PFSK-1 (cell line): ENCODE measurements at regions not wholly inside any gene's neighbourhood (a gene's known extent, or its start where the extent isn't known, plus 50 kb on each side); places are given as distances from the start of the nearest gene placed in this dataset.

Experiments used
- FOXP2 ChIP-seq: optimal IDR thresholded peaks from 2 replicates; pipeline ENCODE3; 2011; ENCODE audit warnings: borderline replicate concordance, control low read depth, inconsistent platforms; ENCODE audit not compliant: insufficient read depth; ENCODE audit errors: extremely low read length, extremely low read depth
- POLR2AphosphoS5 ChIP-seq: IDR thresholded peaks from 2 replicates; pipeline ENCODE4 v1.6.1; 2012; ENCODE audit warnings: low read depth, mild to moderate bottlenecking, control low read depth, low read length, moderate library complexity
- SIN3A ChIP-seq: IDR thresholded peaks from 2 replicates; pipeline ENCODE4 v1.6.1; 2012; ENCODE audit warnings: mild to moderate bottlenecking, low read length, moderate library complexity, borderline replicate concordance; ENCODE audit not compliant: insufficient read depth
- TAF1 ChIP-seq: IDR thresholded peaks from 2 replicates; pipeline ENCODE4 v1.6.1; 2012; ENCODE audit warnings: low read length, control low read depth, borderline replicate concordance; ENCODE audit not compliant: insufficient read depth
- TF ChIP-seq, protein P1 (sequence below), 2 experiments: IDR thresholded peaks; 2 replicates each; pipeline versions ENCODE4 v1.6.1 to v1.8.0; 2011 to 2012; ENCODE audit warnings: low read depth in 2 of 2, low read length in 2 of 2, control low read depth in 1 of 2, inconsistent platforms in 1 of 2, mild to moderate bottlenecking in 1 of 2, moderate library complexity in 1 of 2; ENCODE audit not compliant: insufficient read depth in 1 of 2

DNA sequence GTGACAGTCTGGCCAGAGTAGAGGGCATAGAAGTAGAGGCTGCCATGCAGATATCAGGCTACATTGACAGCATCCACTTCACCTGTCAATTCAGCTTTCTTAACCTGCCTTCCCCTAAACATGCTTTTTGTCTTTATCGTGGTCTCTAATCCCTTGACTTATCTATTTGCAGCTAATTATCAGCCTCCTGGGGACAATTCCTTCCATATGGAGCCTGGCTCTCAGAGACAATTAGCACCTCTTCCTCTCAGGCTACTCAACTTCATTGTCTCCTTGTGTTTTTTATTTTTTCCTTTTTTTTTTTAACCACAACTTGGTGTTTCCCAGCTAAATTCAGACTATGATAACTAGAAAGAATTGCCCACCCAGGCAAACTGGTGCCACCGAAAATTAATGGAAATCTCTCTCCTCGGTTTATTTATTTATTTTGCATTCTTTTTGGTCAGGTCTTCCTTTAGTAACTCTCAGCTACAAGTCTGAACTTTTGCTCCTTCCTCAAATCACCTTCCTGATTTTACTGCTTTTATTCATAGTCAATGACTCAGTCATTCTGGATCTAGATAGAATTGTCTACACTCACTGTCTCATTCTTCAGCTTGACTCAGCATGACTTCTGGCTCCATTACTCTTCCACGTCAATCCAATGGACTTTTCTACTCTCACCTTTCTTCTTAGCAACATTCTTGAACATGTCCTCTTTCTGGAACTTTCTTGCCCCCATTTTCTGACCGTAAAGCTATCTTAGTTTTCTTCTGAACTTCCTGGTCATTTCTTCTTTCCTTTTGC is 63.0 kb upstream of the BASP1 start:
- TF ChIP-seq POLR2AphosphoS5 = no peak
- no peak for TF ChIP-seq TAF1
- no peak for TF ChIP-seq FOXP2
- TF ChIP-seq SIN3A = no peak
- TF ChIP-seq, protein P1, sequence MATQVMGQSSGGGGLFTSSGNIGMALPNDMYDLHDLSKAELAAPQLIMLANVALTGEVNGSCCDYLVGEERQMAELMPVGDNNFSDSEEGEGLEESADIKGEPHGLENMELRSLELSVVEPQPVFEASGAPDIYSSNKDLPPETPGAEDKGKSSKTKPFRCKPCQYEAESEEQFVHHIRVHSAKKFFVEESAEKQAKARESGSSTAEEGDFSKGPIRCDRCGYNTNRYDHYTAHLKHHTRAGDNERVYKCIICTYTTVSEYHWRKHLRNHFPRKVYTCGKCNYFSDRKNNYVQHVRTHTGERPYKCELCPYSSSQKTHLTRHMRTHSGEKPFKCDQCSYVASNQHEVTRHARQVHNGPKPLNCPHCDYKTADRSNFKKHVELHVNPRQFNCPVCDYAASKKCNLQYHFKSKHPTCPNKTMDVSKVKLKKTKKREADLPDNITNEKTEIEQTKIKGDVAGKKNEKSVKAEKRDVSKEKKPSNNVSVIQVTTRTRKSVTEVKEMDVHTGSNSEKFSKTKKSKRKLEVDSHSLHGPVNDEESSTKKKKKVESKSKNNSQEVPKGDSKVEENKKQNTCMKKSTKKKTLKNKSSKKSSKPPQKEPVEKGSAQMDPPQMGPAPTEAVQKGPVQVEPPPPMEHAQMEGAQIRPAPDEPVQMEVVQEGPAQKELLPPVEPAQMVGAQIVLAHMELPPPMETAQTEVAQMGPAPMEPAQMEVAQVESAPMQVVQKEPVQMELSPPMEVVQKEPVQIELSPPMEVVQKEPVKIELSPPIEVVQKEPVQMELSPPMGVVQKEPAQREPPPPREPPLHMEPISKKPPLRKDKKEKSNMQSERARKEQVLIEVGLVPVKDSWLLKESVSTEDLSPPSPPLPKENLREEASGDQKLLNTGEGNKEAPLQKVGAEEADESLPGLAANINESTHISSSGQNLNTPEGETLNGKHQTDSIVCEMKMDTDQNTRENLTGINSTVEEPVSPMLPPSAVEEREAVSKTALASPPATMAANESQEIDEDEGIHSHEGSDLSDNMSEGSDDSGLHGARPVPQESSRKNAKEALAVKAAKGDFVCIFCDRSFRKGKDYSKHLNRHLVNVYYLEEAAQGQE (IDR thresholded peaks at IDR 0.05; ENCODE audit: insufficient read depth in 1 of 2, low read depth in 2 of 2, low read length in 2 of 2) = no peak

DNA sequence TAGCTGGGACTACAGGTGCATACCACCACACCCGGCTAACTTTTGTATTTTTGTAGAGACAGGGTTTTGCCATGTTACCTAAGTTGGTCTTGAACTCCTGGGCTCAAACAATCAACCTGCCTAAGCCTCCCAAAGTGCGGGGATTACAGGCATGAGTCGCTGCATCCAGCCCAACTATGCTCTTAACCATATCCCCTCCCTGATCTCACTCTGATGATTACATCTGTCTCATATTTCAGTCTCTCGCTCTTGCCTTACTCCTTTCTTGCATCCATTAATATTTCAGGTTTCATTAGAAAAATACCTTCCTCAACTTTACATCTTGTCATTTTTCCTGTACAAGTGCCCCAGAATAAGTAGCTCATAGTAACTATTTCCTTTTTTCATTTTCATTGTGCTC is 61.0 kb upstream of the BASP1 start:
- TF ChIP-seq, protein P1 (IDR thresholded peaks at IDR 0.05; ENCODE audit: insufficient read depth in 1 of 2, low read depth in 2 of 2, low read length in 2 of 2) = no peak
- TF ChIP-seq FOXP2 (no peak), POLR2AphosphoS5 (no peak), TAF1 (no peak), SIN3A (no peak)

DNA sequence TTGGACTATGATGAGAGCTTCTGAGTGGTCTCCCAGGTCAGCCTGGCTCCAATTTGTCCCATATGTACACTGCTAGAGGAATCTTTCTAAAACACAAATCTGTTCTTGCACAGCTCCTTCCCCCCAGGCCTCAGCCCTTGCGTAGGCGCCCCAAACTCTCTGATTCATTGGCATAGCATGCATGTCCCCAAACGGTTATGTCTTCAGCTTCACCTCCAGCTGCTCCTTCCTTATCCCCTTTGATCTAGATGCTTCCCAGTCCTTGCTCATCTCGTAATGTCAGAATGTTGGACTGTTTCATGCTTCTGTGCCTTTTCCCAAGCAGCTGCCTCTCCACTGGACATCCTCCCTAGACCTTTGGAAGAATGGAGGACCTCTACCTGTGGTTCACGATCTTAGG is 60.1 kb upstream of the BASP1 start:
- no peak for TF ChIP-seq SIN3A
- TF ChIP-seq POLR2AphosphoS5 = no peak
- no peak for TF ChIP-seq FOXP2
- TF ChIP-seq TAF1 = no peak
- TF ChIP-seq, protein P1 (IDR thresholded peaks at IDR 0.05; ENCODE audit: insufficient read depth in 1 of 2, low read depth in 2 of 2, low read length in 2 of 2) = no peak

DNA sequence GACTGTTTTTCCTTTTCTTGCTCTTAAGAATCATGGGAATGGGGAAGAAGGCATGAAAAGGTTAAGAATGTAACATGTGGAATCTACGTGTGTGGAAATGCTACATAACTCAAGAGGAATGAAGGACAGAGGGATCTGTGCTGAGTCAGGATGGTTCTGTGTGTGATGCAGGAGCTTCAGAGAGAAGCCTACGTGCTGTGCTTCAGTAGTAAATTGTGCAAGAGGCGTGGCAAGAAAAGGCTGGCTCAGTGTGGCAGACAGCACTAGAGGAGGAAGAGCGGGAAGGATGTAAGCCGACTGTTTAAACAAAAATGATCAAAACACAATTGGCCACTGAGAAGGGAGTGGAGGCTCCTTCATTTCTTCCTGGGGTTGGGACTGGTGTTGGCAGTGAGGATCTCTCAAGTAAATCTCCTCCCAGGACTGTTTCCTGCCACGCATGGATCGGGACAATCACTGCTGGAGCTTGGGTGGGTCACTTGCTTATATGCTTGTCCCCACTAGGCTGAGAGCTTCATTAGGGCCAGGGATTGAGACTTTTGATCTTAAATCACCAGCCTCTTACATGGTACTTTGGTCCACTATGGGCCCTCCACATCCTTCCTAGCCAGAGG is 59.4 kb upstream of the BASP1 start:
- TF ChIP-seq POLR2AphosphoS5 (no peak), FOXP2 (no peak), SIN3A (no peak), TAF1 (no peak)
- TF ChIP-seq, protein P1 (IDR thresholded peaks at IDR 0.05; ENCODE audit: insufficient read depth in 1 of 2, low read depth in 2 of 2, low read length in 2 of 2) = no peak
